ENCODE measurements at regions not wholly inside any gene's neighbourhood (a gene's known extent, or its start where the extent isn't known, plus 50 kb on each side); places are given as distances from the start of the nearest gene placed in this dataset.

- no peaks in the 10 kb centered on the region for H3K9me3 ChIP-seq (ENCODE audit: low read length)
- no peaks in the 10 kb centered on the region for H3K27me3 ChIP-seq (ENCODE audit: control insufficient read depth in 1 of 2, insufficient read depth in 2 of 2, low read length in 2 of 2)
- no peak overlapping the region for H3K27ac ChIP-seq (ENCODE audit: low read depth, low read length)
- H3K36me3 ChIP-seq (ENCODE audit: insufficient read depth, low read length): no peaks in the 10 kb centered on the region
- H3K4me1 ChIP-seq (ENCODE audit: insufficient read depth, low read length): no peaks in the 10 kb centered on the region
- no peak overlapping the region for H3K9ac ChIP-seq (ENCODE audit: low read length)
- no peak overlapping the region for H3K4me3 ChIP-seq (ENCODE audit: low read depth in 1 of 2, low read length in 2 of 2)
Measured at GRCh38 chr22:48683640-48684039, 1144.0 kb downstream of the BRD1 start.

- H3K27me3 ChIP-seq (ENCODE audit: control insufficient read depth in 1 of 2, insufficient read depth in 2 of 2, low read length in 2 of 2): no peaks in the 10 kb centered on the region
- H3K9ac ChIP-seq (ENCODE audit: low read length): no peak overlapping the region
- H3K27ac ChIP-seq (ENCODE audit: low read depth, low read length): no peak overlapping the region
- no peaks in the 10 kb centered on the region for H3K4me1 ChIP-seq (ENCODE audit: insufficient read depth, low read length)
- no peaks in the 10 kb centered on the region for H3K9me3 ChIP-seq (ENCODE audit: low read length)
- no peaks in the 10 kb centered on the region for H3K36me3 ChIP-seq (ENCODE audit: insufficient read depth, low read length)
- H3K4me3 ChIP-seq (ENCODE audit: low read depth in 1 of 2, low read length in 2 of 2): no peak overlapping the region
Measured at GRCh38 chr22:48682504-48682903, 1145.2 kb downstream of the BRD1 start.

- Histone ChIP-seq H3K27me3 (ENCODE audit: control insufficient read depth in 1 of 2, insufficient read depth in 2 of 2, low read length in 2 of 2) (no peaks in the 10 kb centered on the region), H3K36me3 (ENCODE audit: insufficient read depth, low read length) (no peaks in the 10 kb centered on the region), H3K27ac (ENCODE audit: low read depth, low read length) (no peak overlapping the region), H3K4me3 (ENCODE audit: low read depth in 1 of 2, low read length in 2 of 2) (no peak overlapping the region), H3K9ac (ENCODE audit: low read length) (no peak overlapping the region), H3K4me1 (ENCODE audit: insufficient read depth, low read length) (no peaks in the 10 kb centered on the region), H3K9me3 (ENCODE audit: low read length) (no peaks in the 10 kb centered on the region)
Measured at GRCh38 chr22:48680601-48681000, 1147.1 kb downstream of the BRD1 start.

- no peaks in the 10 kb centered on the region for H3K36me3 ChIP-seq (ENCODE audit: insufficient read depth, low read length)
- H3K9ac ChIP-seq (ENCODE audit: low read length): no peak overlapping the region
- H3K9me3 ChIP-seq (ENCODE audit: low read length): no peaks in the 10 kb centered on the region
- H3K27ac ChIP-seq (ENCODE audit: low read depth, low read length): no peak overlapping the region
- no peaks in the 10 kb centered on the region for H3K4me1 ChIP-seq (ENCODE audit: insufficient read depth, low read length)
- H3K4me3 ChIP-seq (ENCODE audit: low read depth in 1 of 2, low read length in 2 of 2): no peak overlapping the region
- no peaks in the 10 kb centered on the region for H3K27me3 ChIP-seq (ENCODE audit: control insufficient read depth in 1 of 2, insufficient read depth in 2 of 2, low read length in 2 of 2)
Measured at GRCh38 chr22:48679656-48680555, 1147.8 kb downstream of the BRD1 start.

GRCh38 chr22:48678171-48679135, 1149.2 kb downstream of the BRD1 start:
- no peak overlapping the region for H3K9ac ChIP-seq (ENCODE audit: low read length)
- no peak overlapping the region for H3K4me3 ChIP-seq (ENCODE audit: low read depth in 1 of 2, low read length in 2 of 2)
- no peak overlapping the region for H3K27ac ChIP-seq (ENCODE audit: low read depth, low read length)
- H3K9me3 ChIP-seq (ENCODE audit: low read length): no peaks in the 10 kb centered on the region
- no peaks in the 10 kb centered on the region for H3K4me1 ChIP-seq (ENCODE audit: insufficient read depth, low read length)
- H3K27me3 ChIP-seq (ENCODE audit: control insufficient read depth in 1 of 2, insufficient read depth in 2 of 2, low read length in 2 of 2): no peaks in the 10 kb centered on the region
- no peaks in the 10 kb centered on the region for H3K36me3 ChIP-seq (ENCODE audit: insufficient read depth, low read length)

- no peak overlapping the region for H3K27ac ChIP-seq (ENCODE audit: low read depth, low read length)
- H3K4me1 ChIP-seq (ENCODE audit: insufficient read depth, low read length): no peaks in the 10 kb centered on the region
- no peak overlapping the region for H3K9ac ChIP-seq (ENCODE audit: low read length)
- no peaks in the 10 kb centered on the region for H3K9me3 ChIP-seq (ENCODE audit: low read length)
- H3K4me3 ChIP-seq (ENCODE audit: low read depth in 1 of 2, low read length in 2 of 2): no peak overlapping the region
- H3K27me3 ChIP-seq (ENCODE audit: control insufficient read depth in 1 of 2, insufficient read depth in 2 of 2, low read length in 2 of 2): no peaks in the 10 kb centered on the region
- H3K36me3 ChIP-seq (ENCODE audit: insufficient read depth, low read length): no peaks in the 10 kb centered on the region
Measured at GRCh38 chr22:48677621-48678020, 1150.1 kb downstream of the BRD1 start.

- no peaks in the 10 kb centered on the region for H3K36me3 ChIP-seq (ENCODE audit: insufficient read depth, low read length)
- H3K9me3 ChIP-seq (ENCODE audit: low read length): no peaks in the 10 kb centered on the region
- H3K4me1 ChIP-seq (ENCODE audit: insufficient read depth, low read length): no peaks in the 10 kb centered on the region
- no peaks in the 10 kb centered on the region for H3K27me3 ChIP-seq (ENCODE audit: control insufficient read depth in 1 of 2, insufficient read depth in 2 of 2, low read length in 2 of 2)
- H3K27ac ChIP-seq (ENCODE audit: low read depth, low read length): no peak overlapping the region
- no peak overlapping the region for H3K9ac ChIP-seq (ENCODE audit: low read length)
- no peak overlapping the region for H3K4me3 ChIP-seq (ENCODE audit: low read depth in 1 of 2, low read length in 2 of 2)
Measured at GRCh38 chr22:48677168-48677520, 1150.5 kb downstream of the BRD1 start.

- H3K4me3 ChIP-seq (ENCODE audit: low read depth in 1 of 2, low read length in 2 of 2): no peak overlapping the region
- no peaks in the 10 kb centered on the region for H3K4me1 ChIP-seq (ENCODE audit: insufficient read depth, low read length)
- no peaks in the 10 kb centered on the region for H3K9me3 ChIP-seq (ENCODE audit: low read length)
- no peak overlapping the region for H3K27ac ChIP-seq (ENCODE audit: low read depth, low read length)
- no peaks in the 10 kb centered on the region for H3K36me3 ChIP-seq (ENCODE audit: insufficient read depth, low read length)
- H3K27me3 ChIP-seq (ENCODE audit: control insufficient read depth in 1 of 2, insufficient read depth in 2 of 2, low read length in 2 of 2): no peaks in the 10 kb centered on the region
- H3K9ac ChIP-seq (ENCODE audit: low read length): no peak overlapping the region
Measured at GRCh38 chr22:48676266-48677167, 1151.2 kb downstream of the BRD1 start.

- Histone ChIP-seq H3K27ac (ENCODE audit: low read depth, low read length) (no peak overlapping the region), H3K27me3 (ENCODE audit: control insufficient read depth in 1 of 2, insufficient read depth in 2 of 2, low read length in 2 of 2) (no peaks in the 10 kb centered on the region), H3K4me3 (ENCODE audit: low read depth in 1 of 2, low read length in 2 of 2) (no peak overlapping the region), H3K4me1 (ENCODE audit: insufficient read depth, low read length) (no peaks in the 10 kb centered on the region), H3K36me3 (ENCODE audit: insufficient read depth, low read length) (no peaks in the 10 kb centered on the region), H3K9ac (ENCODE audit: low read length) (no peak overlapping the region), H3K9me3 (ENCODE audit: low read length) (no peaks in the 10 kb centered on the region)
Measured at GRCh38 chr22:48675830-48676145, 1151.9 kb downstream of the BRD1 start.

- Histone ChIP-seq H3K36me3 (ENCODE audit: insufficient read depth, low read length) (no peaks in the 10 kb centered on the region), H3K27ac (ENCODE audit: low read depth, low read length) (no peak overlapping the region), H3K9me3 (ENCODE audit: low read length) (no peaks in the 10 kb centered on the region), H3K9ac (ENCODE audit: low read length) (no peak overlapping the region), H3K4me3 (ENCODE audit: low read depth in 1 of 2, low read length in 2 of 2) (no peak overlapping the region), H3K4me1 (ENCODE audit: insufficient read depth, low read length) (no peaks in the 10 kb centered on the region), H3K27me3 (ENCODE audit: control insufficient read depth in 1 of 2, insufficient read depth in 2 of 2, low read length in 2 of 2) (no peaks in the 10 kb centered on the region)
Measured at GRCh38 chr22:48675141-48675829, 1152.4 kb downstream of the BRD1 start.
